ENCODE measurements at regions not wholly inside any gene's neighbourhood (a gene's known extent, or its start where the extent isn't known, plus 50 kb on each side); places are given as distances from the start of the nearest gene placed in this dataset.
"Not testable (repeated sequence)": the region's sequence is repeated elsewhere in the genome, so short reads cannot be mapped to it uniquely, and the experiment has no call there.

GRCh38 chr1:86633306-86633838 lies 71.0 kb upstream of the SH3GLB1 start:
- ATAC-seq; H3K4me3 ChIP-seq; H3K4me1 ChIP-seq; intact Hi-C loops (cut with DNase I); H3K27me3 ChIP-seq; H3K27ac ChIP-seq; H3K36me3 ChIP-seq; DNase-seq: not testable (repeated sequence)
- H3K9me3 ChIP-seq, result peaks cover 0 to 14% (median 0%) of the 10 kb centered on the region in 12 donors
- WGBS, 4 donors, result 70 to 77% (median 75%) methylated on average over 5 to 7 of the region's 7 CpGs

DNA sequence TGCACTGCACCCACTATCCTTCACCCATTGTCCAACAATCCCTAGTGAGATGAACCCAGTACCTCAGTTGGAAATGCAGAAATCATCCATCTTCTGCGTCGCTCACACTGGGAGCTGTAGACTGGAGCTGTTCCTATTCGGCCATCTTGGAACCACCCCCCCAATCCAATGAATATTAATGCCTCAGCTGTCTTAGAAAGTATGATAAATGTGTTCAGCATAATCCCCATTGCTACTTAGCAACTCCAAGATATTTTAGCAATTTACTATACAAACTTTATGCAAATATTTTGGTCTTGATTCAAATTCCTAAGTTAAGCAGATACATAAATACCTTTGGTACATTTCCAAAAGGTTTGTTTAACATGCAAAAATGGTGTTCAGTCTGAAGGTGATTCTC lies 70.5 kb upstream of the SH3GLB1 start:
- H3K4me1 ChIP-seq, result no peaks in the 10 kb centered on the region
- H3K27ac ChIP-seq, result no peak overlapping the region
- no peak overlapping the region for H3K4me3 ChIP-seq
- no peaks in the 10 kb centered on the region for H3K36me3 ChIP-seq
- ATAC-seq, result no peak
- TF ChIP-seq POLR2A (IDR thresholded peaks at IDR 0.05) (no peak), CTCF (IDR thresholded peaks at IDR 0.05) (no peak)
- peaks cover 0 to 14% (median 0%) of the 10 kb centered on the region in 12 donors for H3K9me3 ChIP-seq
- intact Hi-C loops (cut with DNase I), result no loop called here
- no peaks in the 10 kb centered on the region for H3K27me3 ChIP-seq
- no peak for DNase-seq
- WGBS, 4 donors, result 88 to 93% (median 92%) methylated on average over 3 of the region's 3 CpGs

DNA sequence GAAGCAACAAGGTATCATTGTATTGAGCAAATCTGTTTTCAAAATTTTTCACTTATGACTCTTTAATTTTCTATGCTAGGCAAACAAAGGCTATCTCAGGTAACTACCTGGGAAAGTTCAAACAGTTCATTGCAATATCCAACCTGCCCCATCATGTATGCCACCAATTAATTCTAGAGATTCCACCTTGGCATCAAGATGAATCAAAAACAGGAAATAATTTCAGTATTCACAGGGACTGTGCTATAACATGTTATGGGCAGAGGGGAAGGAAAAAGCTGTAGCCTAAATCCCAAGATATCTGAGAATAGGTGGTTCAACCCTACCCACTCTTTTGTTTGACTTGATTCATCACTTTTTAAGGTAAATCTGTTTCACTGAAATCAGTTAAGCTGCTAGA lies 67.5 kb upstream of the SH3GLB1 start:
- no peak for DNase-seq
- intact Hi-C loops (cut with DNase I), result no loop called here
- no peak for ATAC-seq
- Histone ChIP-seq H3K9me3 (peaks cover 0 to 8% (median 0%) of the 10 kb centered on the region in 12 donors), H3K27me3 (no peaks in the 10 kb centered on the region), H3K4me1 (no peaks in the 10 kb centered on the region), H3K27ac (no peak overlapping the region), H3K36me3 (no peaks in the 10 kb centered on the region), H3K4me3 (no peak overlapping the region)
- no peak for TF ChIP-seq POLR2A (IDR thresholded peaks at IDR 0.05)
- TF ChIP-seq CTCF (IDR thresholded peaks at IDR 0.05), result no peak

DNA sequence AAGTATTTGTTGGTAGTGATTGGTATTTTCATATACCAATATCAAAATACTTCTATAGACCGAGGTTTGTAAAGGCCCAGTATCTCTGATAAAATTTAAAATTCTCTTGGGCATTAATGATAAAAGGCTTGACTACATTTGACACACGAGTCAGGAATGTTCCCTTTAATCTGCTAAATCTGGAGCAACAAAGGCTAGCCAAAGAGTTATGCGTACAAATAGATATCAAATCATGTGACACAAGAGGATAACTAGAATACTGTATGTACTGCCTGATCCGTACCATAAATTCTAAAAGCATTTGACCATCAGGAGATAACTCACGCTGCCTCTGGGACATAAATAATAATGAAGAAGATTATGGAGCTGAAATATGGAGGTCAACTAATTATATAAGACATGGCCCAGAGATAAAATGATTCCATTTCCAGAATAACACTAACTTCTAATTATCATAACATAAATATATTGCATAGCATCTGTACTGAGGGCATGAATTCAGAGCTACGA lies 64.2 kb upstream of the SH3GLB1 start:
- no peak overlapping the region for H3K4me3 ChIP-seq
- intact Hi-C loops (cut with DNase I), result no loop called here
- no peaks in the 10 kb centered on the region for H3K9me3 ChIP-seq
- DNase-seq (no peak), ATAC-seq (peak in 1 of 4 donors; percentile 34)
- TF ChIP-seq POLR2A (IDR thresholded peaks at IDR 0.05), result no peak
- no peak for TF ChIP-seq CTCF (IDR thresholded peaks at IDR 0.05)
- no peaks in the 10 kb centered on the region for H3K27me3 ChIP-seq
- no peaks in the 10 kb centered on the region for H3K4me1 ChIP-seq
- no peaks in the 10 kb centered on the region for H3K36me3 ChIP-seq
- no peak overlapping the region for H3K27ac ChIP-seq
- 51 to 70% (median 67%) methylated on average over 6 of the region's 6 CpGs for WGBS, 4 donors

DNA sequence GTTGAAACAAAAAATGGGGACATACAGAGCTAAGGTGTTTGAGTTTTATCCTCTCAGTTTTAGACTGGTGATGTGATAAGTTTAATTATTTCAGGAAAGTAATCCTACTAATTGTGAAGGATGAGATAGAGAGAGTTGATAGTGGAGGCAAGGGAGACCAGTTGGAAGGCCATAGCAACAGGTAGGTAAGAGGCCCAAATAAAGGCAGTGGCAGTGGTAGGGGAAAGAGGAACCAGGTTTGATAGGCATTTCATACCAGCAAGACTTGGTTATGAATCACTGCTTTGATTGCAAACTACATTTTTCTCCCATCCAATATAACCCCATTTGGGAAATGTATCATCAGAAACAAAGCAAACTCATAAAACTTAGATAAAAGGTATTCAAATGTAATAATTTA lies 63.1 kb upstream of the SH3GLB1 start:
- Histone ChIP-seq H3K4me1 (no peaks in the 10 kb centered on the region), H3K9me3 (no peaks in the 10 kb centered on the region), H3K27ac (no peak overlapping the region), H3K4me3 (no peak overlapping the region), H3K27me3 (no peaks in the 10 kb centered on the region), H3K36me3 (no peaks in the 10 kb centered on the region)
- no peak for ATAC-seq
- intact Hi-C loops (cut with DNase I), result no loop called here
- no peak for TF ChIP-seq POLR2A (IDR thresholded peaks at IDR 0.05)
- DNase-seq, result no peak

DNA sequence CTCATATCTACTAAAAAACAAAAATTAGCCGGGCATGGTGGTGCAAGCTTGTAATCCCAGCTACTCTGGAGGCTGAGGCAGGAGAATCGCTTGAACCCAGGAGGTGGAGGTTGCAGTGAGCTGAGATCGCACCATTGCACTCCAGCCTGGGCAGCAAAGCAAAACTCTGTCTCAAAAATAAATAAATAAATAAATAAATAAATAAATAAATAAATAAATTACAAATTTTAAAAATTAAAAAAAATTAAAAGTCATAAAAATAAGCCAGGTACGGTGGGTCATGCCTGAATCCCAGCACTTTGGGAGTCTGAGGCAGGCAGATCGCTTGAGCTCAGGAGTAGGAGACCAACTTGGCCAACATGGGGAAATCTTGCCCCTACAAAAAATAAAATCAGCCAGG lies 59.7 kb upstream of the SH3GLB1 start:
- ATAC-seq; H3K36me3 ChIP-seq; H3K9me3 ChIP-seq; H3K4me3 ChIP-seq; H3K4me1 ChIP-seq; DNase-seq; H3K27ac ChIP-seq; intact Hi-C loops (cut with DNase I); H3K27me3 ChIP-seq: not testable (repeated sequence)
- WGBS, 4 donors, result 94 to 98% (median 94%) methylated on average over 5 of the region's 5 CpGs

Measured in heart left ventricle (tissue), 16 donors.